HG02852 (cell line): ENCODE measurements at regions not wholly inside any gene's neighbourhood (a gene's known extent, or its start where the extent isn't known, plus 50 kb on each side); places are given as distances from the start of the nearest gene placed in this dataset.

Source experiments
- ATAC-seq: cut with Tn5 transposase; IDR thresholded peaks from one replicate; pipeline ENCODE4 v1.9.1; 2021; ENCODE audit warnings: mild to moderate bottlenecking, moderate library complexity; ENCODE audit not compliant: unreplicated experiment

GRCh38 chr9:80131627-80132026 is 559.9 kb downstream of the TLE4 start:
- ATAC-seq: no peak

GRCh38 chr9:80127920-80128319 is 556.2 kb downstream of the TLE4 start:
- ATAC-seq: no peak

- ATAC-seq: no peak
Measured at GRCh38 chr9:80125731-80126264, 554.0 kb downstream of the TLE4 start.

- ATAC-seq: no peak
Measured at GRCh38 chr9:80117031-80117430, 545.3 kb downstream of the TLE4 start.

- no peak for ATAC-seq
Measured at GRCh38 chr9:80114241-80114640, 542.5 kb downstream of the TLE4 start.

GRCh38 chr9:80107931-80108660 is 536.3 kb downstream of the TLE4 start:
- no peak for ATAC-seq

GRCh38 chr9:80097476-80097875 is 525.7 kb downstream of the TLE4 start:
- ATAC-seq: no peak

GRCh38 chr9:80094176-80094771 is 522.5 kb downstream of the TLE4 start:
- peak; percentile 82 for ATAC-seq

- peak; percentile 37 for ATAC-seq
Measured at GRCh38 chr9:80093695-80094094, 521.9 kb downstream of the TLE4 start.

- ATAC-seq: no peak
Measured at GRCh38 chr9:80091526-80091925, 519.8 kb downstream of the TLE4 start.

- no peak for ATAC-seq
Measured at GRCh38 chr9:80090317-80090716, 518.6 kb downstream of the TLE4 start.

- no peak for ATAC-seq
Measured at GRCh38 chr9:80086822-80087345, 515.1 kb downstream of the TLE4 start.

- ATAC-seq: no peak
Measured at GRCh38 chr9:80086386-80086785, 514.6 kb downstream of the TLE4 start.

- ATAC-seq: no peak
Measured at GRCh38 chr9:80085668-80086067, 513.9 kb downstream of the TLE4 start.

GRCh38 chr9:80082213-80082612 is 510.4 kb downstream of the TLE4 start:
- ATAC-seq: no peak

GRCh38 chr9:80078826-80079225 is 507.1 kb downstream of the TLE4 start:
- no peak for ATAC-seq

- no peak for ATAC-seq
Measured at GRCh38 chr9:80077059-80077458, 505.3 kb downstream of the TLE4 start.

- ATAC-seq: no peak
Measured at GRCh38 chr9:80076162-80076561, 504.4 kb downstream of the TLE4 start.

- ATAC-seq: no peak
Measured at GRCh38 chr9:80074439-80074838, 502.7 kb downstream of the TLE4 start.

- ATAC-seq: no peak
Measured at GRCh38 chr9:80072451-80072850, 500.7 kb downstream of the TLE4 start.

- no peak for ATAC-seq
Measured at GRCh38 chr9:80070071-80070742, 498.4 kb downstream of the TLE4 start.

GRCh38 chr9:80066931-80067330 is 495.2 kb downstream of the TLE4 start:
- no peak for ATAC-seq
